ENCODE measurements at regions not wholly inside any gene's neighbourhood (a gene's known extent, or its start where the extent isn't known, plus 50 kb on each side); places are given as distances from the start of the nearest gene placed in this dataset.
"Not testable (repeated sequence)": the region's sequence is repeated elsewhere in the genome, so short reads cannot be mapped to it uniquely, and the experiment has no call there.

- TF ChIP-seq EP300 (IDR thresholded peaks at IDR 0.05; ENCODE audit: low read depth) (no peak), POLR2A (IDR thresholded peaks at IDR 0.05) (no peak), POLR2AphosphoS5 (IDR thresholded peaks at IDR 0.05) (no peak)
- Histone ChIP-seq H3K4me1 (no peaks in the 10 kb centered on the region), H3K36me3 (no peaks in the 10 kb centered on the region), H3K4me3 (no peak overlapping the region), H3K27me3 (no peaks in the 10 kb centered on the region), H3K9me3 (no peaks in the 10 kb centered on the region), H3K27ac (no peak overlapping the region)
- 73 to 74% methylated on average over 3 to 4 of the region's 4 CpGs for WGBS, 2 donors (ENCODE audit: low coverage in 1 of 2)
- no peak for DNase-seq
- in situ Hi-C loops (cut with MboI; ENCODE audit: low pct_ligation_motif_present in 1 of 4, low pct_unique_long_range_greater_than_20kb in 1 of 4, low sequenced_read_pairs in 3 of 4) (no loop called here), intact Hi-C loops (cut with DNase I; ENCODE audit: low total_unique reads) (no loop called here)
Measured at GRCh38 chr4:138774940-138775339, 240.6 kb upstream of the NOCT start.

GRCh38 chr4:138774125-138774524, 241.5 kb upstream of the NOCT start:
- H3K27ac ChIP-seq; intact Hi-C loops (cut with DNase I; ENCODE audit: low total_unique reads); H3K36me3 ChIP-seq; H3K9me3 ChIP-seq; DNase-seq; in situ Hi-C loops (cut with MboI; ENCODE audit: low pct_ligation_motif_present in 1 of 4, low pct_unique_long_range_greater_than_20kb in 1 of 4, low sequenced_read_pairs in 3 of 4); H3K4me1 ChIP-seq; H3K27me3 ChIP-seq; H3K4me3 ChIP-seq: not testable (repeated sequence)
- 94 to 97% methylated on average over 4 of the region's 4 CpGs for WGBS, 2 donors (ENCODE audit: low coverage in 1 of 2)

GRCh38 chr4:138773321-138773720, 242.3 kb upstream of the NOCT start:
- H3K4me3 ChIP-seq, result no peak overlapping the region
- in situ Hi-C loops (cut with MboI; ENCODE audit: low pct_ligation_motif_present in 1 of 4, low pct_unique_long_range_greater_than_20kb in 1 of 4, low sequenced_read_pairs in 3 of 4) (no loop called here), intact Hi-C loops (cut with DNase I; ENCODE audit: low total_unique reads) (no loop called here)
- TF ChIP-seq EP300 (IDR thresholded peaks at IDR 0.05; ENCODE audit: low read depth), result no peak
- no peak for TF ChIP-seq POLR2A (IDR thresholded peaks at IDR 0.05)
- TF ChIP-seq POLR2AphosphoS5 (IDR thresholded peaks at IDR 0.05), result no peak
- no peak for TF ChIP-seq CTCF (IDR thresholded peaks at IDR 0.05)
- no peak overlapping the region for H3K27ac ChIP-seq
- no peaks in the 10 kb centered on the region for H3K9me3 ChIP-seq
- no peak for DNase-seq
- H3K36me3 ChIP-seq, result no peaks in the 10 kb centered on the region
- H3K27me3 ChIP-seq, result no peaks in the 10 kb centered on the region
- 92 to 94% methylated on average over 3 of the region's 3 CpGs for WGBS, 2 donors (ENCODE audit: low coverage in 1 of 2)
- H3K4me1 ChIP-seq, result no peaks in the 10 kb centered on the region

GRCh38 chr4:138772366-138772765, 243.2 kb upstream of the NOCT start:
- DNase-seq, result no peak
- intact Hi-C loops (cut with DNase I; ENCODE audit: low total_unique reads), result no loop called here
- Histone ChIP-seq H3K27me3 (no peaks in the 10 kb centered on the region), H3K27ac (no peak overlapping the region), H3K36me3 (no peaks in the 10 kb centered on the region), H3K9me3 (no peaks in the 10 kb centered on the region), H3K4me3 (no peak overlapping the region), H3K4me1 (no peaks in the 10 kb centered on the region)
- in situ Hi-C loops (cut with MboI; ENCODE audit: low pct_ligation_motif_present in 1 of 4, low pct_unique_long_range_greater_than_20kb in 1 of 4, low sequenced_read_pairs in 3 of 4), result no loop called here
- no peak for TF ChIP-seq EP300 (IDR thresholded peaks at IDR 0.05; ENCODE audit: low read depth)
- no peak for TF ChIP-seq POLR2AphosphoS5 (IDR thresholded peaks at IDR 0.05)
- no peak for TF ChIP-seq POLR2A (IDR thresholded peaks at IDR 0.05)
- TF ChIP-seq CTCF (IDR thresholded peaks at IDR 0.05), result no peak

- TF ChIP-seq POLR2AphosphoS5 (IDR thresholded peaks at IDR 0.05) (no peak), POLR2A (IDR thresholded peaks at IDR 0.05) (no peak), EP300 (IDR thresholded peaks at IDR 0.05; ENCODE audit: low read depth) (no peak), CTCF (IDR thresholded peaks at IDR 0.05) (no peak)
- H3K27ac ChIP-seq, result no peak overlapping the region
- in situ Hi-C loops (cut with MboI; ENCODE audit: low pct_ligation_motif_present in 1 of 4, low pct_unique_long_range_greater_than_20kb in 1 of 4, low sequenced_read_pairs in 3 of 4), result no loop called here
- no peaks in the 10 kb centered on the region for H3K9me3 ChIP-seq
- intact Hi-C loops (cut with DNase I; ENCODE audit: low total_unique reads), result no loop called here
- 78 to 80% methylated on average over 3 to 4 of the region's 4 CpGs for WGBS, 2 donors (ENCODE audit: low coverage in 1 of 2)
- no peaks in the 10 kb centered on the region for H3K36me3 ChIP-seq
- DNase-seq, result no peak
- H3K27me3 ChIP-seq, result no peaks in the 10 kb centered on the region
- H3K4me3 ChIP-seq, result no peak overlapping the region
- no peaks in the 10 kb centered on the region for H3K4me1 ChIP-seq
Measured at GRCh38 chr4:138770818-138771217, 244.8 kb upstream of the NOCT start.
